SK-N-SH (cell line): ENCODE measurements at regions not wholly inside any gene's neighbourhood (a gene's known extent, or its start where the extent isn't known, plus 50 kb on each side); places are given as distances from the start of the nearest gene placed in this dataset.

ENCODE experiments used
- CTCF ChIA-PET: fragments of 300-600, 350-600 bp; formaldehyde crosslinking; extraction: SDS; loops from one replicate; lab custom pipeline; 2021; lab: Yijun Ruan, JAX
- POLR2A ChIA-PET: fragments of 350-600 bp; sonication (Branson Sonifier 250); formaldehyde crosslinking; extraction: SDS; loops from one replicate; lab custom pipeline; 2020; ENCODE audit warnings: antibody characterized with exemption, inconsistent platforms; lab: Yijun Ruan, JAX
- DNase-seq: peaks from one replicate; pipeline ENCODE4 v3.0.0; 2012
- H2AFZ ChIP-seq: fragments of 200-600 bp; sonication (generic); 2 replicates; pipeline ENCODE4 v1.8.1; 2016; ENCODE audit warnings: antibody characterized with exemption, mild to moderate bottlenecking, low read depth
- H3F3A ChIP-seq: fragments of 200-600 bp; sonication (generic); replicated peaks from 2 replicates; pipeline ENCODE3; 2016; ENCODE audit warnings: antibody characterized with exemption, mild to moderate bottlenecking; ENCODE audit not compliant: insufficient read depth
- H3K27ac ChIP-seq, 2 experiments: fragments of 200-500 bp in 1 of 2; fragments of 200-600 bp in 1 of 2; sonication (Bioruptor generic) in 1 of 2; sonication (generic), shearing (Covaris generic) in 1 of 2; 2 replicates each; pipeline versions ENCODE4 v1.5.1 to v1.6.1; 2014 to 2016; ENCODE audit warnings: low read depth in 2 of 2, inconsistent platforms in 1 of 2, low read length in 1 of 2, mild to moderate bottlenecking in 1 of 2, mixed read lengths in 1 of 2
- H3K27me3 ChIP-seq: fragments of 200-600 bp; sonication (generic), shearing (Covaris generic); 2 replicates; pipeline ENCODE4 v1.6.1; 2016; ENCODE audit warnings: mixed run types; ENCODE audit not compliant: insufficient read depth
- H3K36me3 ChIP-seq, 2 experiments: fragments of 200-500 bp in 1 of 2; fragments of 200-600 bp in 1 of 2; sonication (Bioruptor generic) in 1 of 2; sonication (generic) in 1 of 2; replicated peaks in 1 of 2; 2 replicates each; pipeline versions ENCODE3 to v1.5.1; 2014 to 2016; ENCODE audit warnings: low read length in 1 of 2, mild to moderate bottlenecking in 1 of 2; ENCODE audit not compliant: insufficient read depth in 2 of 2, control insufficient read depth in 1 of 2
- H3K4me1 ChIP-seq, 2 experiments: fragments of 200-500 bp in 1 of 2; fragments of 200-600 bp in 1 of 2; sonication (Bioruptor generic) in 1 of 2; sonication (generic), shearing (Covaris generic) in 1 of 2; 2 replicates each; pipeline versions ENCODE4 v1.5.1 to v1.6.1; 2014 to 2016; ENCODE audit warnings: low read depth in 1 of 2, low read length in 1 of 2, mixed run types in 1 of 2; ENCODE audit not compliant: insufficient read depth in 2 of 2, control insufficient read depth in 1 of 2
- H3K4me2 ChIP-seq: fragments of 200-600 bp; sonication (generic), shearing (Covaris generic); 2 replicates; pipeline ENCODE4 v1.6.1; 2017; ENCODE audit warnings: mixed run types
- H3K4me3 ChIP-seq, 2 experiments: fragments of 200-500 bp in 1 of 2; fragments of 200-600 bp in 1 of 2; sonication (Bioruptor generic) in 1 of 2; sonication (generic), shearing (Covaris generic) in 1 of 2; 2 replicates each; pipeline versions ENCODE4 v1.5.1 to v1.8.1; 2014 to 2016; ENCODE audit warnings: low read depth in 2 of 2, inconsistent platforms in 1 of 2, low read length in 1 of 2, mild to moderate bottlenecking in 1 of 2, mixed read lengths in 1 of 2, moderate library complexity in 1 of 2
- H3K79me2 ChIP-seq: fragments of 200-600 bp; sonication (generic); 2 replicates; pipeline ENCODE4 v1.8.1; 2017; ENCODE audit warnings: mild to moderate bottlenecking; ENCODE audit not compliant: insufficient read depth
- H3K9ac ChIP-seq: fragments of 200-600 bp; sonication (generic); 2 replicates; pipeline ENCODE4 v1.6.1; 2017; ENCODE audit warnings: mixed run types
- H3K9me2 ChIP-seq: fragments of 200-600 bp; sonication (generic); 2 replicates; pipeline ENCODE4 v1.6.1; 2017; ENCODE audit warnings: mixed run types
- H3K9me3 ChIP-seq: fragments of 200-600 bp; sonication (generic); 2 replicates; pipeline ENCODE4 v1.6.1; 2017; ENCODE audit warnings: mixed run types, mild to moderate bottlenecking, moderate library complexity
- H4K20me1 ChIP-seq: fragments of 200-600 bp; sonication (generic); 2 replicates; pipeline ENCODE4 v1.6.1; 2017; ENCODE audit warnings: mild to moderate bottlenecking, mixed run types; ENCODE audit not compliant: insufficient read depth
- EP300 ChIP-seq, 2 experiments: IDR thresholded peaks; 2 replicates each; pipeline versions ENCODE4 v1.4.0 to v1.6.1; 2012; ENCODE audit warnings: borderline replicate concordance in 1 of 2, low read depth in 1 of 2, low read length in 1 of 2
- GABPA ChIP-seq: IDR thresholded peaks from 2 replicates; pipeline ENCODE4 v1.4.0; 2012; ENCODE audit warnings: low read depth, mild to moderate bottlenecking
- GATA2 ChIP-seq: sonication (generic); formaldehyde crosslinking; IDR thresholded peaks from 2 replicates; pipeline ENCODE4 v1.5.0; 2020; ENCODE audit warnings: mild to moderate bottlenecking, missing genetic modification reagents
- RAD21 ChIP-seq: IDR thresholded peaks from 2 replicates; pipeline ENCODE4 v1.6.1; 2012; ENCODE audit warnings: mild to moderate bottlenecking, low read length
- RFX5 ChIP-seq: IDR thresholded peaks from 2 replicates; pipeline ENCODE4 v1.6.1; 2012; ENCODE audit warnings: mild to moderate bottlenecking, improper control_type of control experiment, low read length
- SMC3 ChIP-seq: IDR thresholded peaks from 2 replicates; pipeline ENCODE4 v1.6.1; 2012; ENCODE audit warnings: low read depth, low read length, improper control_type of control experiment
- TEAD4 ChIP-seq: IDR thresholded peaks from 2 replicates; pipeline ENCODE4 v1.4.0; 2012; ENCODE audit warnings: mild to moderate bottlenecking, borderline replicate concordance; ENCODE audit not compliant: insufficient read depth
- WGBS: methylation state at CpG from one replicate; pipeline ENCODE4 v1.1.6; 2017; ENCODE audit warnings: low lambda C conversion rate; 5-methylcytosine and 5-hydroxymethylcytosine counted together
- TF ChIP-seq, protein P1 (sequence below): IDR thresholded peaks from 2 replicates; pipeline ENCODE4 v1.4.0; 2012; ENCODE audit warnings: low read depth
- TF ChIP-seq, protein P2 (sequence below): fragments of 150-350 bp; IDR thresholded peaks from 2 replicates; pipeline ENCODE4 v1.6.1; 2016; ENCODE audit warnings: mild to moderate bottlenecking, low read depth, low read length
- TF ChIP-seq, protein P3 (sequence below): fragments of 200-600 bp; sonication (generic); IDR thresholded peaks from 2 replicates; pipeline ENCODE4 v1.6.1; 2017; ENCODE audit warnings: antibody characterized with exemption, mild to moderate bottlenecking, moderate library complexity
- TF ChIP-seq, protein P4 (sequence below): IDR thresholded peaks from 2 replicates; pipeline ENCODE4 v1.4.0; 2012; ENCODE audit warnings: low read depth, borderline replicate concordance
- TF ChIP-seq, protein P5 (sequence below): IDR thresholded peaks from 2 replicates; pipeline ENCODE4 v1.4.0; 2012; ENCODE audit warnings: low read depth, borderline replicate concordance

DNA sequence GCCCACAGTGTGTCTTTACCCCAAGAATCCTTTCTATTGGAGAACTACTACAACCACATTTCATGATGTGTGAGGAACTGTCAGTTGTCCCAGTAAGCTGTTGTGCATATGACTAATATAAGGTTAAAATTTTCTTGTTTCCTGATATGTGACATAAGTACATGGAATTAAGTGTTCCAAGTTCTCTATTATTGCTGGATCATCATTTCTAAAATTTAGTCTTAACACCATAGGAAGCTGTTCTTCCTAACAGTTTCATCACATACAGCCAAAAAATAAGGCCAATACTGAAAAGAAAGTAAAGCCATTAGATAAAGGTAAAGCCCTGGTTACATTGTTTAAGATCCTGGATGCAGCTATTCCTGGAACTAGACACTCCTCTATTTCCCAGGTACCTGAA, 620.9 kb upstream of the CDH8 start:
- no peaks in the 10 kb centered on the region for H4K20me1 ChIP-seq
- no peak overlapping the region for H3K4me3 ChIP-seq
- no peaks in the 10 kb centered on the region for H3K79me2 ChIP-seq
- no peak for DNase-seq
- H3K27ac ChIP-seq: no peak overlapping the region
- no peaks in the 10 kb centered on the region for H3F3A ChIP-seq
- no peaks in the 10 kb centered on the region for H3K36me3 ChIP-seq
- no peak for TF ChIP-seq TEAD4
- TF ChIP-seq, protein P1, sequence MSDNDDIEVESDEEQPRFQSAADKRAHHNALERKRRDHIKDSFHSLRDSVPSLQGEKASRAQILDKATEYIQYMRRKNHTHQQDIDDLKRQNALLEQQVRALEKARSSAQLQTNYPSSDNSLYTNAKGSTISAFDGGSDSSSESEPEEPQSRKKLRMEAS: no peak
- TF ChIP-seq, protein P2, sequence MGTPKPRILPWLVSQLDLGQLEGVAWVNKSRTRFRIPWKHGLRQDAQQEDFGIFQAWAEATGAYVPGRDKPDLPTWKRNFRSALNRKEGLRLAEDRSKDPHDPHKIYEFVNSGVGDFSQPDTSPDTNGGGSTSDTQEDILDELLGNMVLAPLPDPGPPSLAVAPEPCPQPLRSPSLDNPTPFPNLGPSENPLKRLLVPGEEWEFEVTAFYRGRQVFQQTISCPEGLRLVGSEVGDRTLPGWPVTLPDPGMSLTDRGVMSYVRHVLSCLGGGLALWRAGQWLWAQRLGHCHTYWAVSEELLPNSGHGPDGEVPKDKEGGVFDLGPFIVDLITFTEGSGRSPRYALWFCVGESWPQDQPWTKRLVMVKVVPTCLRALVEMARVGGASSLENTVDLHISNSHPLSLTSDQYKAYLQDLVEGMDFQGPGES: no peak
- TF ChIP-seq RAD21: no peak
- TF ChIP-seq, protein P3, sequence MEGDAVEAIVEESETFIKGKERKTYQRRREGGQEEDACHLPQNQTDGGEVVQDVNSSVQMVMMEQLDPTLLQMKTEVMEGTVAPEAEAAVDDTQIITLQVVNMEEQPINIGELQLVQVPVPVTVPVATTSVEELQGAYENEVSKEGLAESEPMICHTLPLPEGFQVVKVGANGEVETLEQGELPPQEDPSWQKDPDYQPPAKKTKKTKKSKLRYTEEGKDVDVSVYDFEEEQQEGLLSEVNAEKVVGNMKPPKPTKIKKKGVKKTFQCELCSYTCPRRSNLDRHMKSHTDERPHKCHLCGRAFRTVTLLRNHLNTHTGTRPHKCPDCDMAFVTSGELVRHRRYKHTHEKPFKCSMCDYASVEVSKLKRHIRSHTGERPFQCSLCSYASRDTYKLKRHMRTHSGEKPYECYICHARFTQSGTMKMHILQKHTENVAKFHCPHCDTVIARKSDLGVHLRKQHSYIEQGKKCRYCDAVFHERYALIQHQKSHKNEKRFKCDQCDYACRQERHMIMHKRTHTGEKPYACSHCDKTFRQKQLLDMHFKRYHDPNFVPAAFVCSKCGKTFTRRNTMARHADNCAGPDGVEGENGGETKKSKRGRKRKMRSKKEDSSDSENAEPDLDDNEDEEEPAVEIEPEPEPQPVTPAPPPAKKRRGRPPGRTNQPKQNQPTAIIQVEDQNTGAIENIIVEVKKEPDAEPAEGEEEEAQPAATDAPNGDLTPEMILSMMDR: no peak
- TF ChIP-seq EP300 (IDR thresholded peaks at IDR 0.05; ENCODE audit: borderline replicate concordance in 1 of 2, low read depth in 1 of 2, low read length in 1 of 2): no peak
- TF ChIP-seq, protein P4, sequence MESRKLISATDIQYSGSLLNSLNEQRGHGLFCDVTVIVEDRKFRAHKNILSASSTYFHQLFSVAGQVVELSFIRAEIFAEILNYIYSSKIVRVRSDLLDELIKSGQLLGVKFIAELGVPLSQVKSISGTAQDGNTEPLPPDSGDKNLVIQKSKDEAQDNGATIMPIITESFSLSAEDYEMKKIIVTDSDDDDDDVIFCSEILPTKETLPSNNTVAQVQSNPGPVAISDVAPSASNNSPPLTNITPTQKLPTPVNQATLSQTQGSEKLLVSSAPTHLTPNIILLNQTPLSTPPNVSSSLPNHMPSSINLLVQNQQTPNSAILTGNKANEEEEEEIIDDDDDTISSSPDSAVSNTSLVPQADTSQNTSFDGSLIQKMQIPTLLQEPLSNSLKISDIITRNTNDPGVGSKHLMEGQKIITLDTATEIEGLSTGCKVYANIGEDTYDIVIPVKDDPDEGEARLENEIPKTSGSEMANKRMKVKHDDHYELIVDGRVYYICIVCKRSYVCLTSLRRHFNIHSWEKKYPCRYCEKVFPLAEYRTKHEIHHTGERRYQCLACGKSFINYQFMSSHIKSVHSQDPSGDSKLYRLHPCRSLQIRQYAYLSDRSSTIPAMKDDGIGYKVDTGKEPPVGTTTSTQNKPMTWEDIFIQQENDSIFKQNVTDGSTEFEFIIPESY: no peak
- no peak for TF ChIP-seq RFX5
- no peak for TF ChIP-seq GATA2 (CRISPR knock-in tag)
- no peak for TF ChIP-seq SMC3
- no peak for TF ChIP-seq GABPA
- no peak overlapping the region for H2AFZ ChIP-seq
- CTCF ChIA-PET: no interaction called here
- no peaks in the 10 kb centered on the region for H3K27me3 ChIP-seq
- H3K9me2 ChIP-seq: no peaks in the 10 kb centered on the region
- POLR2A ChIA-PET: no interaction called here
- no peak overlapping the region for H3K4me2 ChIP-seq
- H3K9ac ChIP-seq: no peak overlapping the region
- no peaks in the 10 kb centered on the region for H3K9me3 ChIP-seq
- H3K4me1 ChIP-seq: no peaks in the 10 kb centered on the region

DNA sequence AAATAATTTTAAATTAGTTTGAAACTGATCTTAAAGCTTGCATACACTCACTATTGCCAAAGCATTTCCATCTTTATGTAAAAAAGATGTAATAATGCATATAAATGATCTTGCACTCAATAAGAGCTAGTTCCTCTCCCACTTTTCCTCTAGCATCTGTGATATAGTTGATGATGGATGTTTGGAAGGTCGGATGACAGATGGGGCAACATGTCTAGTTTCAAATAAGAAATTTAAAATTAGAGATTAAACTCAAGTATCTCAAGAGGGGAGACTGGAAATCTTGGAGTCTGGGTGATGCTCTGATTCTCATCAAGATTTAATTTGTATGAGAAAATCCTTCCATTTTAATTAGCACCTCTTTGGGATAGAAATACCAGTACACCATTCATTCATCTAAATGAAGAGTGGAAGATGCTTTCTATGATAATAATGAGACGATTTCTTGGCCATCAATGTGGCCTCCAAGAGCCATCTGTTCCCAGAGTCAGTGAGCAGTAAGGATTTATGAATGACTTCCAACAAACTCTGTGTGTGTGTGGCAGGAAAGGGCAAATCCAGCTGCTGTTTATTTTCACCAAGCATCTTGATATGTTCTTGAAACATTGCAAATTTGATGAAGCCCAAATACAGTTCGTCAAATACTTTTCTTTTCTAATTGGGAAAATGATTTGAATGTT, 616.3 kb upstream of the CDH8 start:
- DNase-seq: no peak
- TF ChIP-seq, protein P5, sequence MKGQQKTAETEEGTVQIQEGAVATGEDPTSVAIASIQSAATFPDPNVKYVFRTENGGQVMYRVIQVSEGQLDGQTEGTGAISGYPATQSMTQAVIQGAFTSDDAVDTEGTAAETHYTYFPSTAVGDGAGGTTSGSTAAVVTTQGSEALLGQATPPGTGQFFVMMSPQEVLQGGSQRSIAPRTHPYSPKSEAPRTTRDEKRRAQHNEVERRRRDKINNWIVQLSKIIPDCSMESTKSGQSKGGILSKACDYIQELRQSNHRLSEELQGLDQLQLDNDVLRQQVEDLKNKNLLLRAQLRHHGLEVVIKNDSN: no peak
- H3K27ac ChIP-seq: no peak overlapping the region
- no peaks in the 10 kb centered on the region for H3K79me2 ChIP-seq
- no peak overlapping the region for H3K9ac ChIP-seq
- H3F3A ChIP-seq: no peaks in the 10 kb centered on the region
- H2AFZ ChIP-seq: no peak overlapping the region
- H3K36me3 ChIP-seq: no peaks in the 10 kb centered on the region
- no peaks in the 10 kb centered on the region for H3K9me3 ChIP-seq
- H3K27me3 ChIP-seq: no peaks in the 10 kb centered on the region
- no peaks in the 10 kb centered on the region for H4K20me1 ChIP-seq
- H3K4me2 ChIP-seq: no peak overlapping the region
- H3K4me3 ChIP-seq: no peak overlapping the region
- no peaks in the 10 kb centered on the region for H3K9me2 ChIP-seq
- 11% methylated on average over 3 of the region's 3 CpGs for WGBS
- no peaks in the 10 kb centered on the region for H3K4me1 ChIP-seq
- POLR2A ChIA-PET: no interaction called here
- CTCF ChIA-PET: no interaction called here
